A549 (cell line): ENCODE measurements at regions not wholly inside any gene's neighbourhood (a gene's known extent, or its start where the extent isn't known, plus 50 kb on each side); places are given as distances from the start of the nearest gene placed in this dataset.

Experiments used
- EP300 ChIP-seq, 2 experiments: fragments of >200 bp; sonication (Bioruptor Twin); formaldehyde crosslinking; IDR thresholded peaks; 2 replicates in 1 of 2; 3 replicates in 1 of 2; pipeline ENCODE4 v1.6.1; 2016 to 2017
- ESRRA ChIP-seq: fragments of 150-350 bp; IDR thresholded peaks from 2 replicates; pipeline ENCODE4 v1.6.1; 2014; ENCODE audit warnings: mild to moderate bottlenecking, low read length, borderline replicate concordance
- JUNB ChIP-seq: fragments of >200 bp; sonication (Bioruptor Twin); formaldehyde crosslinking; IDR thresholded peaks from 2 replicates; pipeline ENCODE4 v1.6.1; 2016
- NPAS2 ChIP-seq: fragments of 250-450 bp; sonication (Bioruptor Pico); IDR thresholded peaks from 2 replicates; pipeline ENCODE4 v1.8.0; 2022; ENCODE audit warnings: mild to moderate bottlenecking, moderate library complexity, borderline replicate concordance
- NR3C1 ChIP-seq: fragments of >200 bp; sonication (Bioruptor Twin); formaldehyde crosslinking; IDR thresholded peaks from 3 replicates; pipeline ENCODE4 v1.6.1; 2017
- POLR2A ChIP-seq: IDR thresholded peaks from 2 replicates; pipeline ENCODE4 v1.6.1; 2012; ENCODE audit warnings: mild to moderate bottlenecking, low read length
- RAD21 ChIP-seq, 2 experiments: fragments of >200 bp in 1 of 2; sonication (Bioruptor Twin) in 1 of 2; formaldehyde crosslinking in 1 of 2; IDR thresholded peaks in 1 of 2; conservative IDR thresholded peaks in 1 of 2; 2 replicates in 1 of 2; 3 replicates in 1 of 2; pipeline ENCODE4 v1.6.1; 2012 to 2018; ENCODE audit warnings: inconsistent platforms in 1 of 2
- SREBF2 ChIP-seq: fragments of 450-650 bp; IDR thresholded peaks from 2 replicates; pipeline ENCODE4 v1.6.1; 2014; ENCODE audit warnings: mild to moderate bottlenecking, moderate library complexity
- ZC3H11A ChIP-seq: fragments of 450-650 bp; IDR thresholded peaks from 2 replicates; pipeline ENCODE4 v1.6.1; 2014; ENCODE audit warnings: antibody characterized with exemption, mild to moderate bottlenecking
- TF ChIP-seq, protein P1 (sequence below): fragments of >200 bp; sonication (Bioruptor Twin); formaldehyde crosslinking; IDR thresholded peaks from 3 replicates; pipeline ENCODE4 v1.5.1; 2016
- TF ChIP-seq, protein P2 (sequence below): fragments of 450-650 bp; IDR thresholded peaks from 2 replicates; pipeline ENCODE4 v1.6.1; 2014; ENCODE audit warnings: antibody characterized with exemption
- TF ChIP-seq, protein P3 (sequence below): fragments of 200-600 bp; sonication (generic); IDR thresholded peaks from 2 replicates; pipeline ENCODE4 v1.6.1; 2016; ENCODE audit warnings: antibody characterized with exemption, mild to moderate bottlenecking, moderate library complexity
- TF ChIP-seq, protein P4 (sequence below): fragments of 150-350 bp; IDR thresholded peaks from 2 replicates; pipeline ENCODE4 v1.6.1; 2014; ENCODE audit warnings: low read depth, mild to moderate bottlenecking, low read length
- TF ChIP-seq, protein P5 (sequence below): IDR thresholded peaks from 2 replicates; pipeline ENCODE4 v1.6.1; 2012

DNA sequence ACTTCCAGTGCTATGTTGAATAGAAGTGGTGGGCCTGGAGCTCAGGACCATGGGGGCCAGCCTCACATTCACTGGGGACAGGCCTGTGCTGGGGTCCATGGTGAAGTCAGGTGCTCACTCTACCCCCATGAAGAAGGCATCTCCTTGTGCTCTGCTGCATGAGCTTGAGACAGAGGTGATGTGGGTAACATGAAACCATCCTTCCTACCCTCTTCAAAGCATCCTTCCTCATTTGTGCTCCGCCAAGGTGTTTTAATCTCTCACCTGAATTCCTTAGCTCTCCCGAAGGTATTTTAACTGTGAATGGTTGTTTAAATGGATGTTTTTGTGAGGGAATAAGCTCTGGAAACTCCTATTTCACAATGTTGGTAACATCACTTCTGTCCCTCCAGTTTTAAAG is 209.6 kb upstream of the PCSK2 start:
- TF ChIP-seq, protein P1, sequence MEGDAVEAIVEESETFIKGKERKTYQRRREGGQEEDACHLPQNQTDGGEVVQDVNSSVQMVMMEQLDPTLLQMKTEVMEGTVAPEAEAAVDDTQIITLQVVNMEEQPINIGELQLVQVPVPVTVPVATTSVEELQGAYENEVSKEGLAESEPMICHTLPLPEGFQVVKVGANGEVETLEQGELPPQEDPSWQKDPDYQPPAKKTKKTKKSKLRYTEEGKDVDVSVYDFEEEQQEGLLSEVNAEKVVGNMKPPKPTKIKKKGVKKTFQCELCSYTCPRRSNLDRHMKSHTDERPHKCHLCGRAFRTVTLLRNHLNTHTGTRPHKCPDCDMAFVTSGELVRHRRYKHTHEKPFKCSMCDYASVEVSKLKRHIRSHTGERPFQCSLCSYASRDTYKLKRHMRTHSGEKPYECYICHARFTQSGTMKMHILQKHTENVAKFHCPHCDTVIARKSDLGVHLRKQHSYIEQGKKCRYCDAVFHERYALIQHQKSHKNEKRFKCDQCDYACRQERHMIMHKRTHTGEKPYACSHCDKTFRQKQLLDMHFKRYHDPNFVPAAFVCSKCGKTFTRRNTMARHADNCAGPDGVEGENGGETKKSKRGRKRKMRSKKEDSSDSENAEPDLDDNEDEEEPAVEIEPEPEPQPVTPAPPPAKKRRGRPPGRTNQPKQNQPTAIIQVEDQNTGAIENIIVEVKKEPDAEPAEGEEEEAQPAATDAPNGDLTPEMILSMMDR, result no peak
- TF ChIP-seq RAD21 (conservative IDR thresholded peaks at IDR 0.05 in 1 of 2, IDR thresholded peaks at IDR 0.05 in 1 of 2) (no peak), EP300 (IDR thresholded peaks at IDR 0.05) (no peak), POLR2A (no peak), ESRRA (no peak), NR3C1 (no peak), JUNB (no peak), SREBF2 (no peak), NPAS2 (CRISPR knock-in tag) (no peak), ZC3H11A (no peak)
- TF ChIP-seq, protein P2, sequence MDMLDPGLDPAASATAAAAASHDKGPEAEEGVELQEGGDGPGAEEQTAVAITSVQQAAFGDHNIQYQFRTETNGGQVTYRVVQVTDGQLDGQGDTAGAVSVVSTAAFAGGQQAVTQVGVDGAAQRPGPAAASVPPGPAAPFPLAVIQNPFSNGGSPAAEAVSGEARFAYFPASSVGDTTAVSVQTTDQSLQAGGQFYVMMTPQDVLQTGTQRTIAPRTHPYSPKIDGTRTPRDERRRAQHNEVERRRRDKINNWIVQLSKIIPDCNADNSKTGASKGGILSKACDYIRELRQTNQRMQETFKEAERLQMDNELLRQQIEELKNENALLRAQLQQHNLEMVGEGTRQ, result no peak
- TF ChIP-seq, protein P3, sequence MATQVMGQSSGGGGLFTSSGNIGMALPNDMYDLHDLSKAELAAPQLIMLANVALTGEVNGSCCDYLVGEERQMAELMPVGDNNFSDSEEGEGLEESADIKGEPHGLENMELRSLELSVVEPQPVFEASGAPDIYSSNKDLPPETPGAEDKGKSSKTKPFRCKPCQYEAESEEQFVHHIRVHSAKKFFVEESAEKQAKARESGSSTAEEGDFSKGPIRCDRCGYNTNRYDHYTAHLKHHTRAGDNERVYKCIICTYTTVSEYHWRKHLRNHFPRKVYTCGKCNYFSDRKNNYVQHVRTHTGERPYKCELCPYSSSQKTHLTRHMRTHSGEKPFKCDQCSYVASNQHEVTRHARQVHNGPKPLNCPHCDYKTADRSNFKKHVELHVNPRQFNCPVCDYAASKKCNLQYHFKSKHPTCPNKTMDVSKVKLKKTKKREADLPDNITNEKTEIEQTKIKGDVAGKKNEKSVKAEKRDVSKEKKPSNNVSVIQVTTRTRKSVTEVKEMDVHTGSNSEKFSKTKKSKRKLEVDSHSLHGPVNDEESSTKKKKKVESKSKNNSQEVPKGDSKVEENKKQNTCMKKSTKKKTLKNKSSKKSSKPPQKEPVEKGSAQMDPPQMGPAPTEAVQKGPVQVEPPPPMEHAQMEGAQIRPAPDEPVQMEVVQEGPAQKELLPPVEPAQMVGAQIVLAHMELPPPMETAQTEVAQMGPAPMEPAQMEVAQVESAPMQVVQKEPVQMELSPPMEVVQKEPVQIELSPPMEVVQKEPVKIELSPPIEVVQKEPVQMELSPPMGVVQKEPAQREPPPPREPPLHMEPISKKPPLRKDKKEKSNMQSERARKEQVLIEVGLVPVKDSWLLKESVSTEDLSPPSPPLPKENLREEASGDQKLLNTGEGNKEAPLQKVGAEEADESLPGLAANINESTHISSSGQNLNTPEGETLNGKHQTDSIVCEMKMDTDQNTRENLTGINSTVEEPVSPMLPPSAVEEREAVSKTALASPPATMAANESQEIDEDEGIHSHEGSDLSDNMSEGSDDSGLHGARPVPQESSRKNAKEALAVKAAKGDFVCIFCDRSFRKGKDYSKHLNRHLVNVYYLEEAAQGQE, result no peak
- TF ChIP-seq, protein P4, sequence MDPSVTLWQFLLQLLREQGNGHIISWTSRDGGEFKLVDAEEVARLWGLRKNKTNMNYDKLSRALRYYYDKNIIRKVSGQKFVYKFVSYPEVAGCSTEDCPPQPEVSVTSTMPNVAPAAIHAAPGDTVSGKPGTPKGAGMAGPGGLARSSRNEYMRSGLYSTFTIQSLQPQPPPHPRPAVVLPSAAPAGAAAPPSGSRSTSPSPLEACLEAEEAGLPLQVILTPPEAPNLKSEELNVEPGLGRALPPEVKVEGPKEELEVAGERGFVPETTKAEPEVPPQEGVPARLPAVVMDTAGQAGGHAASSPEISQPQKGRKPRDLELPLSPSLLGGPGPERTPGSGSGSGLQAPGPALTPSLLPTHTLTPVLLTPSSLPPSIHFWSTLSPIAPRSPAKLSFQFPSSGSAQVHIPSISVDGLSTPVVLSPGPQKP, result no peak
- TF ChIP-seq, protein P5, sequence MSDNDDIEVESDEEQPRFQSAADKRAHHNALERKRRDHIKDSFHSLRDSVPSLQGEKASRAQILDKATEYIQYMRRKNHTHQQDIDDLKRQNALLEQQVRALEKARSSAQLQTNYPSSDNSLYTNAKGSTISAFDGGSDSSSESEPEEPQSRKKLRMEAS, result no peak
